HCT116 (cell line): ENCODE measurements at regions not wholly inside any gene's neighbourhood (a gene's known extent, or its start where the extent isn't known, plus 50 kb on each side); places are given as distances from the start of the nearest gene placed in this dataset.

Source experiments
- ATAC-seq: fragments of 200-7000 bp; cut with Tn5 transposase; 2 replicates; pipeline ENCODE4 v1.9.1; 2020; ENCODE audit warnings: mild to moderate bottlenecking, moderate library complexity
- BruUV-seq: library from RNA; stranded (reverse); fragments of 400-500 nt; replicated peaks from 2 replicates; lab custom pipeline; 2021; lab: Mats Ljungman, UMichigan
- CTCF ChIA-PET: fragments of 300-600 bp; sonication (Branson Sonifier 250); formaldehyde crosslinking; loops from one replicate; lab custom pipeline; 2021; ENCODE audit warnings: antibody characterized with exemption; lab: Charles Lee
- POLR2A ChIA-PET: fragments of 300-600, 350-600 bp; sonication (Branson Sonifier 250); formaldehyde crosslinking; loops from one replicate; lab custom pipeline; 2021; ENCODE audit warnings: antibody characterized with exemption; lab: Charles Lee
- RAD21 ChIA-PET, 2 experiments: fragments of 300-600 bp; sonication (Branson Sonifier 250); formaldehyde crosslinking; loops; one replicate each; lab custom pipeline; 2023; ENCODE audit warnings: low total read pairs in 2 of 2; ENCODE audit not compliant: uncharacterized antibody in 2 of 2, unreplicated experiment in 2 of 2, low non-redundant PET in 1 of 2; lab: Charles Lee
- DNase-seq: peaks from one replicate; pipeline ENCODE4 v3.0.0-alpha.2; 2010; ENCODE audit warnings: low read depth, low spot score
- H2AFZ ChIP-seq: fragments of 200-600 bp; shearing (Covaris generic), sonication (generic); 2 replicates; pipeline ENCODE4 v1.6.1; 2017; ENCODE audit warnings: low read depth, mixed run types, mixed read lengths, antibody characterized with exemption, low read length; ENCODE audit not compliant: poor library complexity, severe bottlenecking
- H3K27ac ChIP-seq: 2 replicates; pipeline ENCODE4 v1.5.1; 2012; ENCODE audit warnings: low read depth, low read length
- H3K27me3 ChIP-seq: fragments of 200-600 bp; sonication (generic); 2 replicates; pipeline ENCODE4 v1.6.1; 2016; ENCODE audit warnings: mixed run types, low read length, mixed read lengths; ENCODE audit not compliant: insufficient read depth
- H3K36me3 ChIP-seq, 2 experiments: fragments of 200-500 bp in 1 of 2; fragments of 200-600 bp in 1 of 2; sonication (Bioruptor generic) in 1 of 2; sonication (generic) in 1 of 2; 2 replicates each; pipeline versions ENCODE4 v1.5.1 to v1.6.1; 2014 to 2016; ENCODE audit warnings: low read length in 2 of 2, inconsistent platforms in 1 of 2, mixed read lengths in 1 of 2, mixed run types in 1 of 2; ENCODE audit not compliant: insufficient read depth in 2 of 2, control insufficient read depth in 1 of 2
- H3K4me1 ChIP-seq, 2 experiments: fragments of 200-600 bp in 1 of 2; sonication (generic) in 1 of 2; 2 replicates each; pipeline versions ENCODE4 v1.5.1 to v1.6.1; 2012 to 2017; ENCODE audit warnings: low read length in 2 of 2, inconsistent platforms in 1 of 2, mild to moderate bottlenecking in 1 of 2, mixed read lengths in 1 of 2, mixed run types in 1 of 2, moderate library complexity in 1 of 2; ENCODE audit not compliant: insufficient read depth in 2 of 2, control insufficient read depth in 1 of 2
- H3K4me2 ChIP-seq: fragments of 200-600 bp; sonication (generic); 2 replicates; pipeline ENCODE4 v1.6.1; 2017; ENCODE audit warnings: mixed run types, low read length, mixed read lengths
- H3K4me3 ChIP-seq, 2 experiments: fragments of 200-600 bp in 1 of 2; sonication (generic) in 1 of 2; replicated peaks in 1 of 2; 2 replicates each; pipeline ENCODE4 v1.5.1; 2011 to 2016; ENCODE audit warnings: low read length in 2 of 2, control low read depth in 1 of 2, low read depth in 1 of 2, mild to moderate bottlenecking in 1 of 2, mixed read lengths in 1 of 2, mixed run types in 1 of 2
- H3K79me2 ChIP-seq: fragments of 200-600 bp; sonication (generic); 2 replicates; pipeline ENCODE4 v1.6.1; 2017; ENCODE audit warnings: mild to moderate bottlenecking, mixed run types, low read length, moderate library complexity, mixed read lengths; ENCODE audit not compliant: insufficient read depth
- H3K9ac ChIP-seq: fragments of 200-600 bp; sonication (generic); 2 replicates; pipeline ENCODE4 v1.6.1; 2016; ENCODE audit warnings: low read length, mixed read lengths
- H3K9me2 ChIP-seq: fragments of 200-600 bp; sonication (generic), shearing (Covaris generic); 2 replicates; pipeline ENCODE4 v1.6.1; 2017; ENCODE audit warnings: mixed run types, mild to moderate bottlenecking, moderate library complexity; ENCODE audit not compliant: insufficient read depth
- H3K9me3 ChIP-seq, 2 experiments: fragments of 200-500 bp in 1 of 2; fragments of 200-600 bp in 1 of 2; sonication (Bioruptor generic) in 1 of 2; sonication (generic) in 1 of 2; 2 replicates each; pipeline ENCODE4 v1.6.1; 2014 to 2017; ENCODE audit warnings: low read length in 2 of 2, mixed read lengths in 2 of 2, inconsistent platforms in 1 of 2, low read depth in 1 of 2, mild to moderate bottlenecking in 1 of 2, mixed run types in 1 of 2, moderate library complexity in 1 of 2; ENCODE audit not compliant: control insufficient read depth in 1 of 2, insufficient read depth in 1 of 2
- H4K20me1 ChIP-seq: fragments of 200-600 bp; sonication (generic), shearing (Covaris generic); 2 replicates; pipeline ENCODE4 v1.6.1; 2017; ENCODE audit warnings: mixed run types, mild to moderate bottlenecking, moderate library complexity; ENCODE audit not compliant: insufficient read depth
- CBX3 ChIP-seq: IDR thresholded peaks from 2 replicates; pipeline ENCODE4 v1.6.1; 2012; ENCODE audit warnings: low read depth
- CEBPB ChIP-seq: IDR thresholded peaks from 2 replicates; pipeline ENCODE4 v1.6.1; 2012; ENCODE audit warnings: low read depth
- CTCF ChIP-seq, 3 experiments: fragments of 200-600 bp in 1 of 3; sonication (generic) in 1 of 3; IDR thresholded peaks in 2 of 3; conservative IDR thresholded peaks in 1 of 3; 2 replicates each; pipeline ENCODE4 v1.5.1; 2012 to 2017; ENCODE audit warnings: low read depth in 2 of 3, low read length in 2 of 3, antibody characterized with exemption in 1 of 3, borderline replicate concordance in 1 of 3, control low read depth in 1 of 3, mild to moderate bottlenecking in 1 of 3, mixed read lengths in 1 of 3, mixed run types in 1 of 3, moderate library complexity in 1 of 3; ENCODE audit not compliant: insufficient read depth in 1 of 3
- ELF1 ChIP-seq: IDR thresholded peaks from 2 replicates; pipeline ENCODE4 v1.6.1; 2012; ENCODE audit warnings: low read depth, borderline replicate concordance
- FOSL1 ChIP-seq: IDR thresholded peaks from 2 replicates; pipeline ENCODE4 v1.6.1; 2012; ENCODE audit warnings: low read depth
- MAX ChIP-seq: IDR thresholded peaks from 2 replicates; pipeline ENCODE4 v1.6.1; 2012
- POLR2A ChIP-seq: IDR thresholded peaks from 2 replicates; pipeline ENCODE4 v1.7.0; 2011; ENCODE audit warnings: borderline replicate concordance; ENCODE audit not compliant: insufficient read depth, insufficient read length; ENCODE audit errors: extremely low read depth
- POLR2AphosphoS5 ChIP-seq: IDR thresholded peaks from 2 replicates; pipeline ENCODE4 v1.6.1; 2011; ENCODE audit warnings: mild to moderate bottlenecking, low read depth, low read length, moderate library complexity
- RAD21 ChIP-seq: IDR thresholded peaks from 2 replicates; pipeline ENCODE4 v1.6.1; 2012; ENCODE audit warnings: low read depth, mild to moderate bottlenecking
- REST ChIP-seq: IDR thresholded peaks from 2 replicates; pipeline ENCODE4 v1.6.1; 2012; ENCODE audit warnings: low read depth
- SIN3A ChIP-seq: IDR thresholded peaks from 2 replicates; pipeline ENCODE4 v1.6.1; 2012; ENCODE audit warnings: low read depth
- SP1 ChIP-seq: IDR thresholded peaks from 2 replicates; pipeline ENCODE4 v1.6.1; 2012; ENCODE audit warnings: low read depth
- TCF7L2 ChIP-seq: IDR thresholded peaks from 2 replicates; pipeline ENCODE4 v1.7.0; 2011; ENCODE audit warnings: borderline replicate concordance, inconsistent platforms; ENCODE audit not compliant: insufficient read depth, insufficient read length; ENCODE audit errors: extremely low read depth
- ZBTB33 ChIP-seq: IDR thresholded peaks from 2 replicates; pipeline ENCODE4 v1.6.1; 2011; ENCODE audit warnings: mild to moderate bottlenecking, low read length, moderate library complexity; ENCODE audit not compliant: insufficient replicate concordance; ENCODE audit errors: extremely low read depth
- intact Hi-C: fragments of 100-400 bp; cut with micrococcal nuclease; formaldehyde crosslinking; loops from 2 replicates; pipeline ENCODE4 v1.10.0; 2022

- CTCF ChIA-PET: no interaction called here
- Histone ChIP-seq H3K36me3 (no peaks in the 10 kb centered on the region), H3K4me2 (no peak overlapping the region), H3K27me3 (peaks cover 11% of the 10 kb centered on the region; the same call in 1 of the 2 replicates), H2AFZ (no peak overlapping the region), H3K9me3 (no peaks in the 10 kb centered on the region), H3K27ac (no peak overlapping the region), H3K4me3 (no peak overlapping the region), H4K20me1 (no peaks in the 10 kb centered on the region), H3K9ac (no peak overlapping the region), H3K79me2 (no peaks in the 10 kb centered on the region), H3K9me2 (no peaks in the 10 kb centered on the region), H3K4me1 (no peaks in the 10 kb centered on the region)
- ATAC-seq (peak; percentile 99), DNase-seq (peak; percentile 51)
- TF ChIP-seq ELF1 (no peak), CBX3 (no peak), POLR2AphosphoS5 (no peak), CTCF (IDR thresholded peaks at IDR 0.05 in 2 of 3, conservative IDR thresholded peaks at IDR 0.05 in 1 of 3; ENCODE audit: borderline replicate concordance in 1 of 3, insufficient read depth in 1 of 3, low read depth in 2 of 3, low read length in 2 of 3) (peak; percentile 57 to 85 (median 83); a peak in 5 of 6 replicates), SP1 (no peak), MAX (no peak), ZBTB33 (no peak), SIN3A (no peak), RAD21 (peak; percentile 73), TCF7L2 (no peak), CEBPB (no peak), POLR2A (no peak), FOSL1 (no peak), REST (no peak)
- RAD21 ChIA-PET: no interaction called here
- BruUV-seq: no TSS peak
- intact Hi-C loops: loop anchor here (2.0 kb wide), 1 partner anchor 248 kb away; no protein-coding TSS in a partner anchor
- POLR2A ChIA-PET: no interaction called here
Observed at GRCh38 chr3:25897019-25897418, 107.1 kb downstream of the OXSM start.
